ENCODE measurements at regions not wholly inside any gene's neighbourhood (a gene's known extent, or its start where the extent isn't known, plus 50 kb on each side); places are given as distances from the start of the nearest gene placed in this dataset.
A peak's percentile ranks its signal among the peaks of the same experiment; 100 is the strongest.

GRCh38 chr1:99520121-99520520, 125.8 kb upstream of the PALMD start:
- ChIA-PET POLR2A (no interaction called here), CTCF (no interaction called here)
- TF ChIP-seq ZNF384 (IDR thresholded peaks at IDR 0.05) (no peak), TARDBP (IDR thresholded peaks at IDR 0.05) (no peak), FOXK2 (IDR thresholded peaks at IDR 0.05) (no peak), HDGF (IDR thresholded peaks at IDR 0.05; ENCODE audit: borderline replicate concordance) (no peak), ELF4 (IDR thresholded peaks at IDR 0.05) (no peak), L3MBTL2 (conservative IDR thresholded peaks at IDR 0.05) (no peak), BHLHE40 (IDR thresholded peaks at IDR 0.05; ENCODE audit: borderline replicate concordance) (no peak), FOXM1 (IDR thresholded peaks at IDR 0.05; ENCODE audit: borderline replicate concordance) (no peak), SP1 (IDR thresholded peaks at IDR 0.05) (no peak), FOXA1 (IDR thresholded peaks at IDR 0.05) (no peak), LEF1 (IDR thresholded peaks at IDR 0.05; ENCODE audit: borderline replicate concordance) (no peak), ARNT (IDR thresholded peaks at IDR 0.05) (no peak), SUZ12 (IDR thresholded peaks at IDR 0.05) (no peak), NFRKB (IDR thresholded peaks at IDR 0.05) (no peak), CTBP1 (IDR thresholded peaks at IDR 0.05; ENCODE audit: borderline replicate concordance) (no peak)
- TF ChIP-seq, protein P1, sequence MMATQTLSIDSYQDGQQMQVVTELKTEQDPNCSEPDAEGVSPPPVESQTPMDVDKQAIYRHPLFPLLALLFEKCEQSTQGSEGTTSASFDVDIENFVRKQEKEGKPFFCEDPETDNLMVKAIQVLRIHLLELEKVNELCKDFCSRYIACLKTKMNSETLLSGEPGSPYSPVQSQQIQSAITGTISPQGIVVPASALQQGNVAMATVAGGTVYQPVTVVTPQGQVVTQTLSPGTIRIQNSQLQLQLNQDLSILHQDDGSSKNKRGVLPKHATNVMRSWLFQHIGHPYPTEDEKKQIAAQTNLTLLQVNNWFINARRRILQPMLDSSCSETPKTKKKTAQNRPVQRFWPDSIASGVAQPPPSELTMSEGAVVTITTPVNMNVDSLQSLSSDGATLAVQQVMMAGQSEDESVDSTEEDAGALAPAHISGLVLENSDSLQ (IDR thresholded peaks at IDR 0.05), result no peak
- no peak for DNase-seq (ENCODE audit: extremely low spot score)

- no peak for DNase-seq (ENCODE audit: extremely low spot score)
- no peak for TF ChIP-seq CTBP1 (IDR thresholded peaks at IDR 0.05; ENCODE audit: borderline replicate concordance)
- TF ChIP-seq SUZ12 (IDR thresholded peaks at IDR 0.05), result no peak
- TF ChIP-seq ELF4 (IDR thresholded peaks at IDR 0.05), result no peak
- TF ChIP-seq, protein P1 (IDR thresholded peaks at IDR 0.05), result no peak
- no peak for TF ChIP-seq ARNT (IDR thresholded peaks at IDR 0.05)
- no peak for TF ChIP-seq HDGF (IDR thresholded peaks at IDR 0.05; ENCODE audit: borderline replicate concordance)
- no peak for TF ChIP-seq FOXA1 (IDR thresholded peaks at IDR 0.05)
- TF ChIP-seq SP1 (IDR thresholded peaks at IDR 0.05), result no peak
- TF ChIP-seq LEF1 (IDR thresholded peaks at IDR 0.05; ENCODE audit: borderline replicate concordance), result no peak
- no peak for TF ChIP-seq ZNF384 (IDR thresholded peaks at IDR 0.05)
- no peak for TF ChIP-seq BHLHE40 (IDR thresholded peaks at IDR 0.05; ENCODE audit: borderline replicate concordance)
- TF ChIP-seq L3MBTL2 (conservative IDR thresholded peaks at IDR 0.05), result no peak
- no peak for TF ChIP-seq TARDBP (IDR thresholded peaks at IDR 0.05)
- TF ChIP-seq NFRKB (IDR thresholded peaks at IDR 0.05), result no peak
- TF ChIP-seq FOXK2 (IDR thresholded peaks at IDR 0.05), result no peak
- no peak for TF ChIP-seq FOXM1 (IDR thresholded peaks at IDR 0.05; ENCODE audit: borderline replicate concordance)
- CTCF ChIA-PET, result no interaction called here
- POLR2A ChIA-PET, result no interaction called here
Measured at GRCh38 chr1:99525331-99525730, 120.6 kb upstream of the PALMD start.

DNA sequence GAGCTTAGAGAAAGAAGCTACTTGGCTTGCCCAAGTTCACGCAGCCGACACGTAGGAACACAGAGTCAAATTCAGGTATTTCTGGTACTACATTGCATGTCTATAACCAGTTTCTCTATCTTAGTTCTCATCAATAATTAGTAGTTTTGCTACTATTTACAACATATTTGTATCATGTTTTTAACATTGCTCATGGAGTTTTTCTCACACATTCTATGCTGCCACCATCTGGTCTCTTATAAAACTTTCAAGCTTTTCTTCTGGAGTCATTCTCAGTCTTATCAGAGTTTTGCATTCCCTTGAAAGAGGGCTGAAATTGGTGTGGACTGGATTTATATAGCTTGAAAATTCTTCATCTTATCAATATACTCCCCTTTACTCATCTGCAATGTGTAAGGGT, 118.8 kb upstream of the PALMD start:
- TF ChIP-seq ARNT (IDR thresholded peaks at IDR 0.05) (no peak), NFRKB (IDR thresholded peaks at IDR 0.05) (no peak), BHLHE40 (IDR thresholded peaks at IDR 0.05; ENCODE audit: borderline replicate concordance) (no peak), FOXM1 (IDR thresholded peaks at IDR 0.05; ENCODE audit: borderline replicate concordance) (no peak), TARDBP (IDR thresholded peaks at IDR 0.05) (no peak), CTBP1 (IDR thresholded peaks at IDR 0.05; ENCODE audit: borderline replicate concordance) (no peak), ZNF384 (IDR thresholded peaks at IDR 0.05) (no peak), ELF4 (IDR thresholded peaks at IDR 0.05) (no peak), FOXA1 (IDR thresholded peaks at IDR 0.05) (no peak), HDGF (IDR thresholded peaks at IDR 0.05; ENCODE audit: borderline replicate concordance) (no peak), LEF1 (IDR thresholded peaks at IDR 0.05; ENCODE audit: borderline replicate concordance) (no peak), FOXK2 (IDR thresholded peaks at IDR 0.05) (no peak), SP1 (IDR thresholded peaks at IDR 0.05) (no peak), L3MBTL2 (conservative IDR thresholded peaks at IDR 0.05) (no peak), SUZ12 (IDR thresholded peaks at IDR 0.05) (no peak)
- TF ChIP-seq, protein P1 (IDR thresholded peaks at IDR 0.05), result no peak
- POLR2A ChIA-PET, result no interaction called here
- DNase-seq (ENCODE audit: extremely low spot score), result peak; percentile 18
- CTCF ChIA-PET, result interaction anchor here (0.5 to 1.6 kb wide), 6 partner anchors 10 to 1606 kb away, joined by 3 to 5 read pairs (median 3); partner anchors contain the start of gene DPYD

DNA sequence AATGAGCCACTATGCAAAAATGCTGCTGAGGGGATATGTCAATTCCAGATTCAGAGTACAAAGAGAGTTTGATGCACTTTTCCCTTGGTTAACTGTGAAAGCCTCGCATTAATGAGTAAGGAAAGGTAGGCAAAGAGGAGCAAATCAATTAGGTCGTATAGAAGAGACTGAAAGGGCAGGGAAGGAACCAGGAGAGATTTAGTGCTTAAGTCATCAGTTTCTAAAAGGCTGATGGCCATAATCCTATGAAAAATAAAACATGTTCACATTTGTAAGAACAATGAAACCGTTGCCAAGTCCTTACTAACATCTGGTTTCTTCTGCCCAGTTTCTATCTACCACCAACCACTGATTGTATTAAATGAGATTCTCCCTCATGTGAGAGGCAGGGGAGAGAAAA, 118.4 kb upstream of the PALMD start:
- ChIA-PET CTCF (interaction anchor here (0.6 to 1.6 kb wide), 5 partner anchors 10 to 1607 kb away, joined by 3 to 5 read pairs (median 3); partner anchors contain the start of gene DPYD), POLR2A (no interaction called here)

DNA sequence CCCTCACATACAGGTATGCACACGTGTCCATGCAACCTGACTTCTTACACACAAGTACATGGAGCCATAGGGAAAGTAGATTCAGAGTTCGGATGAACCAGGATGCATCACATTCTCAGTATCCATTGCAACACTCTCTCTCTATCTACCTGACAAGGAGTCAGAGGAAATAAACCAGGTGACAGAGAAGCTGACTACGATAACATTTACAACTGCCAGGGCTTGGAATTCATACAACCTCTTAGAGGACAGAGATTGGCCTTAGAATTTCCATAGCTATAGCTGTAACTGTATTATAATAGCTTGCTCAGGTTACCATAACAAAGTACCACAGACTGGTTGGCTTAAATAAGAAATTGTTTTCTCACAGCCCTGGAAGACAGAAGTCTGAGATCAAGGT, 116.9 kb upstream of the PALMD start:
- ChIA-PET POLR2A (no interaction called here), CTCF (no interaction called here)
- TF ChIP-seq NFRKB (IDR thresholded peaks at IDR 0.05) (no peak), FOXA1 (IDR thresholded peaks at IDR 0.05) (no peak), SP1 (IDR thresholded peaks at IDR 0.05) (no peak), LEF1 (IDR thresholded peaks at IDR 0.05; ENCODE audit: borderline replicate concordance) (no peak), SUZ12 (IDR thresholded peaks at IDR 0.05) (no peak)
- no peak for DNase-seq (ENCODE audit: extremely low spot score)

More for the DNA sequence above, 118.4 kb upstream of the PALMD start:
- no peak for DNase-seq (ENCODE audit: extremely low spot score)
- no peak for TF ChIP-seq BHLHE40 (IDR thresholded peaks at IDR 0.05; ENCODE audit: borderline replicate concordance)
- TF ChIP-seq NFRKB (IDR thresholded peaks at IDR 0.05), result no peak
- TF ChIP-seq SUZ12 (IDR thresholded peaks at IDR 0.05), result no peak
- TF ChIP-seq LEF1 (IDR thresholded peaks at IDR 0.05; ENCODE audit: borderline replicate concordance), result no peak
- TF ChIP-seq, protein P1 (IDR thresholded peaks at IDR 0.05), result no peak
- no peak for TF ChIP-seq ELF4 (IDR thresholded peaks at IDR 0.05)
- no peak for TF ChIP-seq TARDBP (IDR thresholded peaks at IDR 0.05)
- TF ChIP-seq L3MBTL2 (conservative IDR thresholded peaks at IDR 0.05), result no peak
- no peak for TF ChIP-seq SP1 (IDR thresholded peaks at IDR 0.05)
